A549 (cell line): ENCODE measurements at regions not wholly inside any gene's neighbourhood (a gene's known extent, or its start where the extent isn't known, plus 50 kb on each side); places are given as distances from the start of the nearest gene placed in this dataset.

Experiments used
- ATAC-seq, 2 experiments: fragments of 200-7000 bp in 1 of 2; fragments of >200 bp in 1 of 2; cut with Nextera tagmentation in 1 of 2; cut with Tn5 transposase in 1 of 2; 3 replicates each; pipeline versions ENCODE4 v1.8.0 to v1.9.1; 2018 to 2020; ENCODE audit warnings: mild to moderate bottlenecking in 1 of 2, moderate library complexity in 1 of 2
- CTCF ChIA-PET: fragments of 300-600 bp; sonication (Branson Sonifier 250); formaldehyde crosslinking; extraction: SDS; loops from one replicate; lab custom pipeline; 2021; ENCODE audit warnings: antibody characterized with exemption, inconsistent platforms; lab: Yijun Ruan, JAX
- POLR2A ChIA-PET: fragments of 350-600 bp; formaldehyde crosslinking; extraction: SDS; loops from one replicate; lab custom pipeline; 2021; ENCODE audit warnings: antibody characterized with exemption, inconsistent platforms; lab: Yijun Ruan, JAX
- DNase-seq, 2 experiments: peaks; one replicate each; pipeline versions ENCODE4 v3.0.0 to v3.0.0-alpha.2; 2011 to 2016; ENCODE audit warnings: low read depth in 1 of 2, low spot score in 1 of 2
- FAIRE-seq: peaks from 2 replicates; lab custom pipeline; 2011; peaks lifted over from hg19 to GRCh38; lab: Jason Lieb, UNC
- H3K27ac ChIP-seq, 2 experiments: fragments of >200 bp; sonication (Bioruptor Twin); formaldehyde crosslinking; 3 replicates each; pipeline ENCODE4 v1.5.1; 2016 to 2017
- H3K4me1 ChIP-seq: fragments of >200 bp; sonication (Bioruptor Twin); formaldehyde crosslinking; 3 replicates; pipeline ENCODE4 v1.6.1; 2016
- H3K4me2 ChIP-seq: fragments of >200 bp; sonication (Bioruptor Twin); formaldehyde crosslinking; 3 replicates; pipeline ENCODE4 v1.6.1; 2016
- H3K4me3 ChIP-seq: fragments of >200 bp; sonication (Bioruptor Twin); formaldehyde crosslinking; 3 replicates; pipeline ENCODE4 v1.5.1; 2016
- H3K9me3 ChIP-seq: fragments of >200 bp; sonication (Bioruptor Twin); formaldehyde crosslinking; 3 replicates; pipeline ENCODE4 v1.6.1; 2016
- BHLHE40 ChIP-seq: IDR thresholded peaks from 2 replicates; pipeline ENCODE4 v1.6.1; 2012; ENCODE audit warnings: low read depth, low read length, inconsistent platforms
- CBX8 ChIP-seq: fragments of 200-600 bp; sonication (generic); IDR thresholded peaks from 2 replicates; pipeline ENCODE4 v1.6.1; 2016
- CEBPB ChIP-seq, 2 experiments: fragments of >200 bp in 1 of 2; sonication (Bioruptor Twin) in 1 of 2; formaldehyde crosslinking in 1 of 2; IDR thresholded peaks; 2 replicates each; pipeline ENCODE4 v1.6.1; 2012 to 2016
- CHD4 ChIP-seq: fragments of 200-600 bp; sonication (generic); IDR thresholded peaks from 2 replicates; pipeline ENCODE4 v1.6.1; 2016; ENCODE audit warnings: antibody characterized with exemption, mild to moderate bottlenecking, borderline replicate concordance
- E2F6 ChIP-seq: IDR thresholded peaks from 2 replicates; pipeline ENCODE4 v1.6.1; 2012; ENCODE audit warnings: low read depth, borderline replicate concordance
- EHMT2 ChIP-seq: fragments of 200-600 bp; sonication (generic); IDR thresholded peaks from 2 replicates; pipeline ENCODE4 v1.6.1; 2016; ENCODE audit warnings: antibody characterized with exemption, low read depth, mild to moderate bottlenecking, moderate library complexity
- ESRRA ChIP-seq: fragments of 150-350 bp; IDR thresholded peaks from 2 replicates; pipeline ENCODE4 v1.6.1; 2014; ENCODE audit warnings: mild to moderate bottlenecking, low read length, borderline replicate concordance
- HES2 ChIP-seq: fragments of >200 bp; sonication (Bioruptor Twin); formaldehyde crosslinking; IDR thresholded peaks from 2 replicates; pipeline ENCODE4 v1.6.1; 2016
- HMGXB4 ChIP-seq: fragments of 250-450 bp; sonication (Bioruptor Pico); IDR thresholded peaks from 2 replicates; pipeline ENCODE4 v1.5.0; 2021; ENCODE audit warnings: mild to moderate bottlenecking, moderate library complexity, borderline replicate concordance
- JUN ChIP-seq, 2 experiments: fragments of >200 bp; sonication (Bioruptor Twin); formaldehyde crosslinking; IDR thresholded peaks; 2 replicates in 1 of 2; 3 replicates in 1 of 2; pipeline ENCODE4 v1.6.1; 2016 to 2017
- MAFK ChIP-seq: fragments of 450-650 bp; IDR thresholded peaks from 2 replicates; pipeline ENCODE4 v1.6.1; 2014; ENCODE audit not compliant: partially characterized antibody
- MYC ChIP-seq: IDR thresholded peaks from 2 replicates; pipeline ENCODE4 v1.6.1; 2012; ENCODE audit warnings: mild to moderate bottlenecking, inconsistent platforms, low read length, improper control_type of control experiment, borderline replicate concordance
- NFE2L2 ChIP-seq: fragments of 150-350 bp; conservative IDR thresholded peaks from 2 replicates; pipeline ENCODE4 v1.6.1; 2014; ENCODE audit warnings: low read length
- NPAS2 ChIP-seq: fragments of 250-450 bp; sonication (Bioruptor Pico); IDR thresholded peaks from 2 replicates; pipeline ENCODE4 v1.8.0; 2022; ENCODE audit warnings: mild to moderate bottlenecking, moderate library complexity, borderline replicate concordance
- PBX3 ChIP-seq: IDR thresholded peaks from 2 replicates; pipeline ENCODE4 v1.6.1; 2012
- PHF8 ChIP-seq: fragments of 200-600 bp; sonication (generic); IDR thresholded peaks from 2 replicates; pipeline ENCODE4 v1.6.1; 2016; ENCODE audit warnings: low read depth, mild to moderate bottlenecking, antibody characterized with exemption, moderate library complexity, borderline replicate concordance
- RAD21 ChIP-seq, 2 experiments: fragments of >200 bp in 1 of 2; sonication (Bioruptor Twin) in 1 of 2; formaldehyde crosslinking in 1 of 2; IDR thresholded peaks in 1 of 2; conservative IDR thresholded peaks in 1 of 2; 2 replicates in 1 of 2; 3 replicates in 1 of 2; pipeline ENCODE4 v1.6.1; 2012 to 2018; ENCODE audit warnings: inconsistent platforms in 1 of 2
- RARB ChIP-seq: fragments of 250-450 bp; sonication (Bioruptor Pico); IDR thresholded peaks from 2 replicates; pipeline ENCODE4 v1.8.0; 2021; ENCODE audit warnings: mild to moderate bottlenecking, moderate library complexity
- RCOR1 ChIP-seq: fragments of 150-350 bp; IDR thresholded peaks from 2 replicates; pipeline ENCODE4 v1.6.1; 2014; ENCODE audit warnings: antibody characterized with exemption, low read length, low read depth
- RFX5 ChIP-seq: fragments of 450-650 bp; IDR thresholded peaks from 2 replicates; pipeline ENCODE4 v1.7.1; 2014; ENCODE audit warnings: antibody characterized with exemption, mild to moderate bottlenecking, moderate library complexity
- RNF2 ChIP-seq: fragments of 200-600 bp; sonication (generic); IDR thresholded peaks from 2 replicates; pipeline ENCODE4 v1.6.1; 2016; ENCODE audit warnings: low read depth, mild to moderate bottlenecking, antibody characterized with exemption, moderate library complexity, borderline replicate concordance
- ZC3H11A ChIP-seq: fragments of 450-650 bp; IDR thresholded peaks from 2 replicates; pipeline ENCODE4 v1.6.1; 2014; ENCODE audit warnings: antibody characterized with exemption, mild to moderate bottlenecking
- ZNF302 ChIP-seq: fragments of 250-450 bp; sonication (Bioruptor Pico); IDR thresholded peaks from 2 replicates; pipeline ENCODE4 v1.9.0; 2021; ENCODE audit warnings: inconsistent platforms, mild to moderate bottlenecking, moderate library complexity
- ZSCAN20 ChIP-seq: fragments of 250-450 bp; sonication (Bioruptor Pico); IDR thresholded peaks from 2 replicates; pipeline ENCODE4 v1.8.0; 2022; ENCODE audit warnings: mild to moderate bottlenecking, moderate library complexity
- WGBS: methylation state at CpG from one replicate; pipeline ENCODE4 v1.1.6; 2017; ENCODE audit errors: missing lambda C conversion rate; 5-methylcytosine and 5-hydroxymethylcytosine counted together

- no peak for TF ChIP-seq MAFK
- TF ChIP-seq ZSCAN20, result no peak
- no peak for TF ChIP-seq RFX5
- TF ChIP-seq ESRRA, result no peak
- TF ChIP-seq HMGXB4 (CRISPR knock-in tag), result no peak
- no peak for TF ChIP-seq RCOR1
- no peak for TF ChIP-seq PHF8
- TF ChIP-seq RAD21 (conservative IDR thresholded peaks at IDR 0.05 in 1 of 2, IDR thresholded peaks at IDR 0.05 in 1 of 2), result no peak
- no peak for TF ChIP-seq EHMT2
- TF ChIP-seq HES2, result no peak
- no peak for TF ChIP-seq MYC
- TF ChIP-seq, all 56 proteins: peak for 0
- H3K9me3 ChIP-seq, result no peaks in the 10 kb centered on the region
- DNase-seq, result no peak
- CTCF ChIA-PET, result no interaction called here
- POLR2A ChIA-PET, result no interaction called here
- no peak overlapping the region for H3K27ac ChIP-seq
- H3K4me3 ChIP-seq, result no peak overlapping the region
- H3K4me2 ChIP-seq, result no peak overlapping the region
- no peak for FAIRE-seq
- WGBS, result 60% methylated on average over 1 of the region's 1 CpG
- H3K4me1 ChIP-seq, result no peaks in the 10 kb centered on the region
- ATAC-seq, result no peak
These were observed 83.4 kb upstream of the PLET1 start for GRCh38 chr11:112344040-112344413.

- H3K27ac ChIP-seq, result no peak overlapping the region
- WGBS, result 69% methylated on average over 3 of the region's 3 CpGs
- TF ChIP-seq NFE2L2 (no peak), HMGXB4 (CRISPR knock-in tag) (no peak), E2F6 (no peak), ZC3H11A (no peak), ZNF302 (no peak), PBX3 (no peak), BHLHE40 (no peak), CEBPB (IDR thresholded peaks at IDR 0.05) (no peak), NPAS2 (CRISPR knock-in tag) (no peak), MYC (no peak), CHD4 (no peak), CBX8 (no peak), RNF2 (no peak), RARB (CRISPR knock-in tag) (no peak), JUN (IDR thresholded peaks at IDR 0.05) (no peak)
- ATAC-seq (no peak), FAIRE-seq (no peak), DNase-seq (no peak)
- no peaks in the 10 kb centered on the region for H3K4me1 ChIP-seq
- POLR2A ChIA-PET, result no interaction called here
- no peak overlapping the region for H3K4me2 ChIP-seq
- H3K4me3 ChIP-seq, result no peak overlapping the region
- H3K9me3 ChIP-seq, result no peaks in the 10 kb centered on the region
- CTCF ChIA-PET, result no interaction called here
These were observed 84.5 kb upstream of the PLET1 start for GRCh38 chr11:112345166-112345565.
